ENCODE measurements at regions not wholly inside any gene's neighbourhood (a gene's known extent, or its start where the extent isn't known, plus 50 kb on each side); places are given as distances from the start of the nearest gene placed in this dataset.

GRCh38 chr7:67518580-67518979 lies 521.9 kb downstream of the TYW1 start:
- TF ChIP-seq CTCF (IDR thresholded peaks at IDR 0.05; ENCODE audit: insufficient read depth, low read depth, low read length): no peak
- no peak for TF ChIP-seq EZH2 (IDR thresholded peaks at IDR 0.05; ENCODE audit: insufficient read depth, low read length)
- Mint-ChIP-seq H3K36me3 (ENCODE audit: low read depth, unreplicated experiment) (no peaks in the 10 kb centered on the region), H3K9me3 (ENCODE audit: unreplicated experiment) (peaks cover 2% of the 10 kb centered on the region), H3K27ac (ENCODE audit: unreplicated experiment) (no peak overlapping the region), H3K4me1 (ENCODE audit: low read depth, unreplicated experiment) (no peaks in the 10 kb centered on the region), H3K27me3 (ENCODE audit: low read depth, unreplicated experiment) (no peaks in the 10 kb centered on the region), H3K4me3 (ENCODE audit: unreplicated experiment) (no peak overlapping the region)
- Histone ChIP-seq H3K9ac (ENCODE audit: low read length) (no peak overlapping the region), H3K4me3 (ENCODE audit: insufficient read depth, low read depth, low read length) (no peak overlapping the region), H3K9me3 (ENCODE audit: insufficient read depth, low read depth, low read length) (peaks cover 4% of the 10 kb centered on the region), H3K27ac (ENCODE audit: low read depth, low read length) (no peak overlapping the region), H3K4me1 (ENCODE audit: insufficient read depth, low read length) (no peaks in the 10 kb centered on the region), H3K36me3 (ENCODE audit: insufficient read depth, low read length) (no peaks in the 10 kb centered on the region), H3K79me2 (ENCODE audit: insufficient read depth, low read length) (no peaks in the 10 kb centered on the region), H4K20me1 (ENCODE audit: insufficient read depth, low read length) (no peaks in the 10 kb centered on the region), H3K27me3 (ENCODE audit: insufficient read depth, low read length) (no peaks in the 10 kb centered on the region), H3K4me2 (ENCODE audit: low read length) (no peak overlapping the region), H2AFZ (ENCODE audit: low read depth, low read length) (no peak overlapping the region)
- DNase-seq (ENCODE audit: low read depth) (no peak), FAIRE-seq (no peak)

- Mint-ChIP-seq H3K9me3 (ENCODE audit: unreplicated experiment) (peaks cover 2% of the 10 kb centered on the region), H3K27me3 (ENCODE audit: low read depth, unreplicated experiment) (no peaks in the 10 kb centered on the region), H3K36me3 (ENCODE audit: low read depth, unreplicated experiment) (no peaks in the 10 kb centered on the region), H3K4me1 (ENCODE audit: low read depth, unreplicated experiment) (no peaks in the 10 kb centered on the region), H3K4me3 (ENCODE audit: unreplicated experiment) (no peak overlapping the region), H3K27ac (ENCODE audit: unreplicated experiment) (no peak overlapping the region)
- no peak overlapping the region for H3K4me3 ChIP-seq (ENCODE audit: insufficient read depth, low read depth, low read length)
- H2AFZ ChIP-seq (ENCODE audit: low read depth, low read length): no peak overlapping the region
- no peak overlapping the region for H3K27ac ChIP-seq (ENCODE audit: low read depth, low read length)
- no peak for FAIRE-seq
- no peak overlapping the region for H3K4me2 ChIP-seq (ENCODE audit: low read length)
- no peaks in the 10 kb centered on the region for H3K36me3 ChIP-seq (ENCODE audit: insufficient read depth, low read length)
- H3K27me3 ChIP-seq (ENCODE audit: insufficient read depth, low read length): no peaks in the 10 kb centered on the region
- H3K4me1 ChIP-seq (ENCODE audit: insufficient read depth, low read length): no peaks in the 10 kb centered on the region
- H4K20me1 ChIP-seq (ENCODE audit: insufficient read depth, low read length): no peaks in the 10 kb centered on the region
- H3K9ac ChIP-seq (ENCODE audit: low read length): no peak overlapping the region
- TF ChIP-seq CTCF (IDR thresholded peaks at IDR 0.05; ENCODE audit: insufficient read depth, low read depth, low read length) (no peak), EZH2 (IDR thresholded peaks at IDR 0.05; ENCODE audit: insufficient read depth, low read length) (no peak)
- peaks cover 4% of the 10 kb centered on the region for H3K9me3 ChIP-seq (ENCODE audit: insufficient read depth, low read depth, low read length)
- no peaks in the 10 kb centered on the region for H3K79me2 ChIP-seq (ENCODE audit: insufficient read depth, low read length)
- no peak for DNase-seq (ENCODE audit: low read depth)
Observed at GRCh38 chr7:67519171-67519570, 522.5 kb downstream of the TYW1 start.

- Mint-ChIP-seq H3K27me3 (ENCODE audit: low read depth, unreplicated experiment) (no peaks in the 10 kb centered on the region), H3K4me1 (ENCODE audit: low read depth, unreplicated experiment) (no peaks in the 10 kb centered on the region), H3K9me3 (ENCODE audit: unreplicated experiment) (peaks cover 8% of the 10 kb centered on the region), H3K36me3 (ENCODE audit: low read depth, unreplicated experiment) (no peaks in the 10 kb centered on the region), H3K27ac (ENCODE audit: unreplicated experiment) (no peak overlapping the region), H3K4me3 (ENCODE audit: unreplicated experiment) (no peak overlapping the region)
- H4K20me1 ChIP-seq (ENCODE audit: insufficient read depth, low read length): no peaks in the 10 kb centered on the region
- FAIRE-seq: no peak
- no peaks in the 10 kb centered on the region for H3K27me3 ChIP-seq (ENCODE audit: insufficient read depth, low read length)
- TF ChIP-seq CTCF (IDR thresholded peaks at IDR 0.05; ENCODE audit: insufficient read depth, low read depth, low read length) (no peak), EZH2 (IDR thresholded peaks at IDR 0.05; ENCODE audit: insufficient read depth, low read length) (no peak)
- H3K27ac ChIP-seq (ENCODE audit: low read depth, low read length): no peak overlapping the region
- H3K9me3 ChIP-seq (ENCODE audit: insufficient read depth, low read depth, low read length): peaks cover 4% of the 10 kb centered on the region
- no peak overlapping the region for H3K4me3 ChIP-seq (ENCODE audit: insufficient read depth, low read depth, low read length)
- H3K4me2 ChIP-seq (ENCODE audit: low read length): no peak overlapping the region
- no peaks in the 10 kb centered on the region for H3K36me3 ChIP-seq (ENCODE audit: insufficient read depth, low read length)
- DNase-seq (ENCODE audit: low read depth): no peak
- H3K79me2 ChIP-seq (ENCODE audit: insufficient read depth, low read length): no peaks in the 10 kb centered on the region
- H3K4me1 ChIP-seq (ENCODE audit: insufficient read depth, low read length): no peaks in the 10 kb centered on the region
- H3K9ac ChIP-seq (ENCODE audit: low read length): no peak overlapping the region
- H2AFZ ChIP-seq (ENCODE audit: low read depth, low read length): no peak overlapping the region
Observed at GRCh38 chr7:67522504-67522903, 525.9 kb downstream of the TYW1 start.

Measured in astrocyte (in vitro differentiated cells and primary cell).